ENCODE measurements at regions not wholly inside any gene's neighbourhood (a gene's known extent, or its start where the extent isn't known, plus 50 kb on each side); places are given as distances from the start of the nearest gene placed in this dataset.

DNA sequence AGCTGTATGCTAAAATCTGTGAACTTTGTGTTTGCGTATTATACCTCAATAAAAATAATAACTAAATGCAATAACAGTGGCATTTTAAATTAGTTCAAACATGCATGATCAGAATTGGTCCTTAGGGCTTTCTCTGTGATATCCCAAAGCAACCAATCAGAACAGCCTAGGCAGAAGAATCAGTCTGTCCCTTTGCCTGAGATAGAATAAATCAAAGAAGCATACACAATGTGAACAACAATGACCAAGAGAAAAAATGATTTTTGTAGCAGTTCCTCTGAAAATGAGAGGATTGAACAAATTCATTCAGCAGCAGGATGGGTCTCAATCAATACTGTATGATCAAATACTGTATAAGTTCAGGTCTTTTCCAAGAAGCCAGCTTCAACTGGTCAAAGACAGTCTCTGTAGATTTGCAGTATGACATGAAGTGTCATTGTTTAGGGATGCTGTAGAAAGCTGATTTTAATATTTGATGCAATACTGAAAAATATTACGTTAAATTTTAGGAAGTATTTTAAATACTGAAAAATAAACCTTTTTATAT is 1071.6 kb downstream of the AGBL1 start:
- TF ChIP-seq, protein P1, sequence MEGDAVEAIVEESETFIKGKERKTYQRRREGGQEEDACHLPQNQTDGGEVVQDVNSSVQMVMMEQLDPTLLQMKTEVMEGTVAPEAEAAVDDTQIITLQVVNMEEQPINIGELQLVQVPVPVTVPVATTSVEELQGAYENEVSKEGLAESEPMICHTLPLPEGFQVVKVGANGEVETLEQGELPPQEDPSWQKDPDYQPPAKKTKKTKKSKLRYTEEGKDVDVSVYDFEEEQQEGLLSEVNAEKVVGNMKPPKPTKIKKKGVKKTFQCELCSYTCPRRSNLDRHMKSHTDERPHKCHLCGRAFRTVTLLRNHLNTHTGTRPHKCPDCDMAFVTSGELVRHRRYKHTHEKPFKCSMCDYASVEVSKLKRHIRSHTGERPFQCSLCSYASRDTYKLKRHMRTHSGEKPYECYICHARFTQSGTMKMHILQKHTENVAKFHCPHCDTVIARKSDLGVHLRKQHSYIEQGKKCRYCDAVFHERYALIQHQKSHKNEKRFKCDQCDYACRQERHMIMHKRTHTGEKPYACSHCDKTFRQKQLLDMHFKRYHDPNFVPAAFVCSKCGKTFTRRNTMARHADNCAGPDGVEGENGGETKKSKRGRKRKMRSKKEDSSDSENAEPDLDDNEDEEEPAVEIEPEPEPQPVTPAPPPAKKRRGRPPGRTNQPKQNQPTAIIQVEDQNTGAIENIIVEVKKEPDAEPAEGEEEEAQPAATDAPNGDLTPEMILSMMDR (tag by site-specific recombination; IDR thresholded peaks at IDR 0.05): no peak
- TF ChIP-seq ZNF140 (tag by site-specific recombination; IDR thresholded peaks at IDR 0.05) (no peak), ZBTB17 (tag by site-specific recombination; IDR thresholded peaks at IDR 0.05) (no peak), ZNF10 (tag by site-specific recombination; IDR thresholded peaks at IDR 0.05) (no peak), YY2 (tag by site-specific recombination; IDR thresholded peaks at IDR 0.05) (no peak), YY1 (tag by site-specific recombination; IDR thresholded peaks at IDR 0.05) (no peak), ZNF830 (tag by site-specific recombination; IDR thresholded peaks at IDR 0.05; ENCODE audit: low read depth) (no peak)
